Ovary (tissue), 7 donors: ENCODE measurements at regions not wholly inside any gene's neighbourhood (a gene's known extent, or its start where the extent isn't known, plus 50 kb on each side); places are given as distances from the start of the nearest gene placed in this dataset.

Source experiments
- DNase-seq, 5 donors: peaks; one replicate each; pipeline ENCODE4 v3.0.0-alpha.2; 2019 to 2020
- H3K27ac ChIP-seq, 2 donors: fragments of 200-600 bp; one replicate each; pipeline versions ENCODE4 v1.5.1 to v1.8.0; 2019 to 2022
- H3K27me3 ChIP-seq: fragments of 200-600 bp; one replicate; pipeline ENCODE4 v1.8.0; 2022
- H3K36me3 ChIP-seq: fragments of 200-600 bp; sonication (generic); one replicate; pipeline ENCODE4 v1.5.1; 2019
- H3K4me1 ChIP-seq: one replicate; pipeline ENCODE4 v1.8.1; 2013; ENCODE audit warnings: mild to moderate bottlenecking, moderate library complexity; ENCODE audit not compliant: insufficient read depth
- H3K4me3 ChIP-seq: fragments of 200-600 bp; sonication (generic); one replicate; pipeline ENCODE4 v1.5.1; 2017
- H3K9me3 ChIP-seq, 2 donors: fragments of 200-600 bp in 1 of 2; sonication (generic) in 1 of 2; one replicate each; pipeline versions ENCODE4 v1.5.1 to v1.8.1; 2013 to 2019; ENCODE audit warnings: mild to moderate bottlenecking in 1 of 2, moderate library complexity in 1 of 2
- EP300 ChIP-seq: sonication (generic); formaldehyde crosslinking; IDR thresholded peaks from one replicate; pipeline ENCODE4 v1.6.1; 2017; ENCODE audit warnings: antibody characterized with exemption
- POLR2A ChIP-seq: fragments of 450-650 bp; IDR thresholded peaks from one replicate; pipeline ENCODE4 v1.6.1; 2017; ENCODE audit warnings: antibody characterized with exemption, mild to moderate bottlenecking, moderate library complexity
- WGBS, 3 donors: extraction: QIAGEN DNeasy Blood & Tissue Kit in 1 of 3; methylation state at CpG; one replicate each; pipeline versions ENCODE4 v1.1.5 to v1.1.7; 2013 to 2017; 5-methylcytosine and 5-hydroxymethylcytosine counted together
- intact Hi-C, 4 donors: fragments of 100-400 bp; cut with DNase I; formaldehyde crosslinking; loops; one replicate each; pipeline versions ENCODE4 v1.11.0 to v1.15.1; 2022 to 2023
- TF ChIP-seq, protein P1 (sequence below), 3 donors: fragments of 450-650 bp in 2 of 3; fragments of 200-600 bp in 1 of 3; IDR thresholded peaks; one replicate each; pipeline versions ENCODE4 v1.5.1 to v1.8.0; 2016 to 2022; ENCODE audit warnings: antibody characterized with exemption in 3 of 3, mild to moderate bottlenecking in 1 of 3
- donor health status: DM: no; HTN: no; CAD: no; lungs with moderate emphysema.
- donor health status: DM: no; HTN: no; CAD: no.
- donor health status: Bipolar disorder and iron deficiency.
- donor health status: DM: no; HTN: no; CAD: no.
- donor health status: DM: yes; HTN: yes; CAD: no.

GRCh38 chr9:82184524-82184923 is 196.0 kb downstream of the SPATA31D1 start:
- Histone ChIP-seq H3K4me1 (no peaks in the 10 kb centered on the region), H3K27ac (no peak overlapping the region), H3K36me3 (no peaks in the 10 kb centered on the region), H3K4me3 (no peak overlapping the region), H3K27me3 (no peaks in the 10 kb centered on the region), H3K9me3 (no peaks in the 10 kb centered on the region)
- TF ChIP-seq, protein P1, sequence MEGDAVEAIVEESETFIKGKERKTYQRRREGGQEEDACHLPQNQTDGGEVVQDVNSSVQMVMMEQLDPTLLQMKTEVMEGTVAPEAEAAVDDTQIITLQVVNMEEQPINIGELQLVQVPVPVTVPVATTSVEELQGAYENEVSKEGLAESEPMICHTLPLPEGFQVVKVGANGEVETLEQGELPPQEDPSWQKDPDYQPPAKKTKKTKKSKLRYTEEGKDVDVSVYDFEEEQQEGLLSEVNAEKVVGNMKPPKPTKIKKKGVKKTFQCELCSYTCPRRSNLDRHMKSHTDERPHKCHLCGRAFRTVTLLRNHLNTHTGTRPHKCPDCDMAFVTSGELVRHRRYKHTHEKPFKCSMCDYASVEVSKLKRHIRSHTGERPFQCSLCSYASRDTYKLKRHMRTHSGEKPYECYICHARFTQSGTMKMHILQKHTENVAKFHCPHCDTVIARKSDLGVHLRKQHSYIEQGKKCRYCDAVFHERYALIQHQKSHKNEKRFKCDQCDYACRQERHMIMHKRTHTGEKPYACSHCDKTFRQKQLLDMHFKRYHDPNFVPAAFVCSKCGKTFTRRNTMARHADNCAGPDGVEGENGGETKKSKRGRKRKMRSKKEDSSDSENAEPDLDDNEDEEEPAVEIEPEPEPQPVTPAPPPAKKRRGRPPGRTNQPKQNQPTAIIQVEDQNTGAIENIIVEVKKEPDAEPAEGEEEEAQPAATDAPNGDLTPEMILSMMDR (IDR thresholded peaks at IDR 0.05), result no peak
- no peak for TF ChIP-seq POLR2A
- no peak for TF ChIP-seq EP300
- 87 to 94% (median 87%) methylated on average over 3 of the region's 3 CpGs for WGBS, 3 donors
- intact Hi-C loops, result no loop called here
- DNase-seq, result no peak

- Histone ChIP-seq H3K9me3 (no peaks in the 10 kb centered on the region), H3K27me3 (no peaks in the 10 kb centered on the region), H3K4me3 (no peak overlapping the region), H3K36me3 (no peaks in the 10 kb centered on the region), H3K4me1 (no peaks in the 10 kb centered on the region), H3K27ac (no peak overlapping the region)
- whole genome bisulfite sequencing, 3 donors, result 89 to 98% (median 90%) methylated on average over 1 of the region's 1 CpG
- TF ChIP-seq, protein P1 (IDR thresholded peaks at IDR 0.05), result no peak
- TF ChIP-seq EP300 (no peak), POLR2A (no peak)
- intact Hi-C loops, result no loop called here
- no peak for DNase-seq
These were observed 200.2 kb downstream of the SPATA31D1 start for GRCh38 chr9:82188817-82189216.

DNA sequence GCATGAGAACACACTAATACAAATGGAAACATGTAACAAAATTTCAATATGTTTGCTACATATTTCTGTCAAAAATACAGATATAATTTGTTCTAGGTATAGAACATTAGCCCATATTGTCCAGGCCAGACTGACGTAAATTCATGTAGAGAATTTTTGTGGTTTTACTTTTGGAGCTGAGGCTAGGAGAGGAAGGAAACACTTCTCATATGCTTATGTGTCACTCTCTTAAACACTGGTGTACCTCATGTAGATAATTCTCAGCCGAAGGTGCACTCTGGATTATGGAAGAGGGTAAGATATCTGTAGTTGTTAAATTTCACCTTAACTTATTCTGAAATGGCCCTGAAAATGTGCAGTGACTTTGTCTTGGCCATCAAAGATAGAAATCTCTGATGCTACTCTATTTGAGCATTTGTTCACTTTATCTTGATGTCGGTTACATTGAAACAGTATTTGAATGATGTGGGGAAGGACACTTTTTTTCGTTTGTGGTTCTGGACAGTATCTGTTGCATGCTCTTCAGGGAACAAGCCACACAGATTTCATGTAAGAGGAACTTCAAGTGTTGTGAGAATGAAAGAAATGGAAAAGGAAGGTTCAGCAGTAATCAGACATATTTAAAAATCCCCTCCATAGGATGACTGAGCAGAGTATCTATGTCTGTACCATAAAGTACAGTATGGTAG is 202.7 kb downstream of the SPATA31D1 start:
- no peaks in the 10 kb centered on the region for H3K36me3 ChIP-seq
- no peaks in the 10 kb centered on the region for H3K4me1 ChIP-seq
- DNase-seq, result no peak
- TF ChIP-seq, protein P1 (IDR thresholded peaks at IDR 0.05), result no peak
- no peak for TF ChIP-seq EP300
- TF ChIP-seq POLR2A, result no peak
- H3K27me3 ChIP-seq, result no peaks in the 10 kb centered on the region
- intact Hi-C loops, result no loop called here
- no peaks in the 10 kb centered on the region for H3K9me3 ChIP-seq
- no peak overlapping the region for H3K27ac ChIP-seq
- H3K4me3 ChIP-seq, result no peak overlapping the region
- WGBS, 3 donors, result 92 to 93% (median 92%) methylated on average over 4 of the region's 4 CpGs

DNA sequence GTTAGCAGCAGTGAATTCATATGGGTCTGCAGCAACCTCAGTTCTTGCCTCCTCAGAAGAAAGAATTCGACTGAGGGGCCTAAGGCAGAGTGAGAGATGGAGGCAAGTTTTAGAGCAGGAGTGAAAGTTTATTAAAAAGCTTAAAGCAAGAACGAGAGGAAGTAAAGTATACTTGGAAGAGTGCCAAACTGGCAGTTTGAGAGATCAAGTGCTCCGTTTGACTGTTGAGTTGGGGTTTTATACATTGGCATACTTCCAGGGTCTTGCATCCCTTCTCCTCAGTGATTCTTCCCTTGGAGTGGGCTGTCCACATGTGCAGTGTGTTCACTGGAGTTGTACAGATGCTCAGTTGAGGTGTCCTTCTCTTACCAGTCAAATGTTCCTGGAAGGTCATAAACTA is 203.6 kb downstream of the SPATA31D1 start:
- Histone ChIP-seq H3K4me3 (no peak overlapping the region), H3K27me3 (no peaks in the 10 kb centered on the region), H3K27ac (no peak overlapping the region), H3K9me3 (no peaks in the 10 kb centered on the region), H3K36me3 (no peaks in the 10 kb centered on the region), H3K4me1 (no peaks in the 10 kb centered on the region)
- intact Hi-C loops, result no loop called here
- no peak for TF ChIP-seq EP300
- TF ChIP-seq, protein P1 (IDR thresholded peaks at IDR 0.05), result no peak
- no peak for TF ChIP-seq POLR2A
- no peak for DNase-seq
- 37 to 52% (median 45%) methylated on average over 3 of the region's 3 CpGs for WGBS, 3 donors
